ENCODE measurements at regions not wholly inside any gene's neighbourhood (a gene's known extent, or its start where the extent isn't known, plus 50 kb on each side); places are given as distances from the start of the nearest gene placed in this dataset.

DNA sequence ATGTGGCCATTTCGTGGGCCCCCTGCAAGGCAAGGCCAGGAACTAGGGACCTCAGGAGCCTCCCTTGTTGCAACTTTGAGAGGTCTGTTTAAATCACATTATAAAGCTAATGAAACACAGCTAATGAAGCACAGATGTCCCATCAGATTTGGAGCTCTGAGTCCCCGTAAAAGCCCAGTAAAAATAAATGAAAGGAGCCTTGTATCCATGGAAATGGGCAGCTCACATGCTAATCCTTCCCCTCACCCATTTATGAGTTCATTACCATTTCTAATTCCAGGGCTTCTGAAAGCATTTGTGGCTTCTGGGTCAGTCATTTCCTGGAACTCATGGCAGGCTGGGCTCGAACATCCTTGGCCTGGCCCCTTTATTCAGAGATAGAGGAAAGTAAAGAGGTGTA is 274.8 kb downstream of the SS18 start:
- TF ChIP-seq, protein P1, sequence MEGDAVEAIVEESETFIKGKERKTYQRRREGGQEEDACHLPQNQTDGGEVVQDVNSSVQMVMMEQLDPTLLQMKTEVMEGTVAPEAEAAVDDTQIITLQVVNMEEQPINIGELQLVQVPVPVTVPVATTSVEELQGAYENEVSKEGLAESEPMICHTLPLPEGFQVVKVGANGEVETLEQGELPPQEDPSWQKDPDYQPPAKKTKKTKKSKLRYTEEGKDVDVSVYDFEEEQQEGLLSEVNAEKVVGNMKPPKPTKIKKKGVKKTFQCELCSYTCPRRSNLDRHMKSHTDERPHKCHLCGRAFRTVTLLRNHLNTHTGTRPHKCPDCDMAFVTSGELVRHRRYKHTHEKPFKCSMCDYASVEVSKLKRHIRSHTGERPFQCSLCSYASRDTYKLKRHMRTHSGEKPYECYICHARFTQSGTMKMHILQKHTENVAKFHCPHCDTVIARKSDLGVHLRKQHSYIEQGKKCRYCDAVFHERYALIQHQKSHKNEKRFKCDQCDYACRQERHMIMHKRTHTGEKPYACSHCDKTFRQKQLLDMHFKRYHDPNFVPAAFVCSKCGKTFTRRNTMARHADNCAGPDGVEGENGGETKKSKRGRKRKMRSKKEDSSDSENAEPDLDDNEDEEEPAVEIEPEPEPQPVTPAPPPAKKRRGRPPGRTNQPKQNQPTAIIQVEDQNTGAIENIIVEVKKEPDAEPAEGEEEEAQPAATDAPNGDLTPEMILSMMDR (conservative IDR thresholded peaks at IDR 0.05; ENCODE audit: low read depth, low read length): no peak
- no peak for TF ChIP-seq EZH2 (IDR thresholded peaks at IDR 0.05; ENCODE audit: borderline replicate concordance, low read depth, low read length, poor library complexity, severe bottlenecking)

Measured in A673 (cell line).